Thyroid gland (tissue), 4 donors: ENCODE measurements at regions not wholly inside any gene's neighbourhood (a gene's known extent, or its start where the extent isn't known, plus 50 kb on each side); places are given as distances from the start of the nearest gene placed in this dataset.

Source experiments
- DNase-seq, 2 donors: peaks; one replicate each; pipeline ENCODE4 v3.0.0-alpha.2; 2019
- H3K27ac ChIP-seq, 3 donors: fragments of 200-600 bp; sonication (generic); 1 replicate in 2 of 3; 2 replicates in 1 of 3; pipeline ENCODE4 v1.5.1; 2016 to 2019; ENCODE audit warnings: mild to moderate bottlenecking in 1 of 3, moderate library complexity in 1 of 3
- H3K27me3 ChIP-seq: fragments of 200-600 bp; sonication (generic); one replicate; pipeline ENCODE4 v1.5.1; 2019
- H3K36me3 ChIP-seq, 2 donors: fragments of 200-600 bp; sonication (generic); one replicate each; pipeline ENCODE4 v1.5.1; 2016 to 2019
- H3K4me1 ChIP-seq, 2 donors: fragments of 200-600 bp; sonication (generic); one replicate each; pipeline ENCODE4 v1.5.1; 2017 to 2019
- H3K4me3 ChIP-seq, 3 donors: fragments of 200-600 bp; sonication (generic); replicated peaks in 1 of 3; 1 replicate in 2 of 3; 2 replicates in 1 of 3; pipeline ENCODE4 v1.5.1; 2016; ENCODE audit warnings: mild to moderate bottlenecking in 1 of 3
- H3K9me3 ChIP-seq: fragments of 200-600 bp; sonication (generic); one replicate; pipeline ENCODE4 v1.5.1; 2017
- POLR2A ChIP-seq, 2 donors: fragments of 450-650 bp; IDR thresholded peaks; one replicate each; pipeline ENCODE4 v1.6.1; 2017; ENCODE audit warnings: antibody characterized with exemption in 2 of 2, mild to moderate bottlenecking in 2 of 2, moderate library complexity in 1 of 2
- WGBS, 2 donors: methylation state at CpG; one replicate each; pipeline ENCODE4 v1.1.5; 2017; 5-methylcytosine and 5-hydroxymethylcytosine counted together
- intact Hi-C: fragments of 100-400 bp; cut with DNase I; formaldehyde crosslinking; loops from one replicate; pipeline ENCODE4 v1.15.1; 2023
- TF ChIP-seq, protein P1 (sequence below), 6 experiments: fragments of 200-600 bp in 3 of 6; fragments of 450-650 bp in 3 of 6; sonication (generic) in 3 of 6; IDR thresholded peaks; one replicate each; pipeline ENCODE4 v1.5.1; 2016 to 2019; ENCODE audit warnings: antibody characterized with exemption in 6 of 6, mild to moderate bottlenecking in 2 of 6, inconsistent platforms in 1 of 6, moderate library complexity in 1 of 6

DNA sequence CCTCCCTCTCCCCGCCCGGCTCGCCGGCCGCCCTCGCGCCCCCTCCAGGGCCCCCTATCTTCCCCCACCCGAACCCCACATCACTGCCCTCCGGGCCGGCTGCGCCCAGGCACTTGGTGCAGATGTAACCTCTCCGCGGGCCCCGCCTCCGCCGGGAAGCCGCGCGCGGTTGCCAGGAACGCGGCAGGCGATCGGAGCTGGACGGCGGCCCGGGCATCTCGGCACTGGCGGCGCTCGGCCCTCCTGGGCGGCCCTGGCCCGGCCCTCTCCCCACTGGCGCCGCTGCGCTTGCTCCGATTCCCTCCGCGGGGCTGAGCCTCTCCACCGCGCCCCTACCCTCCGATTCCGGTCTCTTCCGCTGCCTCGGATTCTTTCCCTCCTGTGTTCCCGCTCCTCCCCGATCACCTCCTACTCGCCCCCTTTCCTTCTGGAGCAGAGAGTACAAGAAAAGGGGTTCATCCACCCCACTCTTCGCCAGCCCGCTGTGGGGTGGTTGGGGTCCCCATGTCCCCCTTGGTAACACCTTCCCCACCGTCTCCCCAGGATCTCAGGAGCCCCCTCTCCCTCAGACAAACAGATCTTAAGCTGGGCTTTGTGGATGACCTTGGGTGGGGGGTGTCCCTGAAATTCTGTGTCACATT is 70.6 kb downstream of the C9orf50 start:
- 5 to 10% methylated on average over 18 of the region's 51 CpGs for WGBS, 2 donors
- Histone ChIP-seq H3K36me3 (no peaks in the 10 kb centered on the region), H3K9me3 (no peaks in the 10 kb centered on the region), H3K27me3 (no peaks in the 10 kb centered on the region), H3K27ac (peak overlapping the region; percentile 33 to 70 (median 51)), H3K4me1 (peaks cover 9 to 33% of the 10 kb centered on the region in 2 donors), H3K4me3 (peak overlapping the region in 1 of 3 donors; percentile 39)
- intact Hi-C loops: no loop called here
- peak; percentile 84 to 85 for DNase-seq
- TF ChIP-seq POLR2A (IDR thresholded peaks at IDR 0.05): no peak
- TF ChIP-seq, protein P1, sequence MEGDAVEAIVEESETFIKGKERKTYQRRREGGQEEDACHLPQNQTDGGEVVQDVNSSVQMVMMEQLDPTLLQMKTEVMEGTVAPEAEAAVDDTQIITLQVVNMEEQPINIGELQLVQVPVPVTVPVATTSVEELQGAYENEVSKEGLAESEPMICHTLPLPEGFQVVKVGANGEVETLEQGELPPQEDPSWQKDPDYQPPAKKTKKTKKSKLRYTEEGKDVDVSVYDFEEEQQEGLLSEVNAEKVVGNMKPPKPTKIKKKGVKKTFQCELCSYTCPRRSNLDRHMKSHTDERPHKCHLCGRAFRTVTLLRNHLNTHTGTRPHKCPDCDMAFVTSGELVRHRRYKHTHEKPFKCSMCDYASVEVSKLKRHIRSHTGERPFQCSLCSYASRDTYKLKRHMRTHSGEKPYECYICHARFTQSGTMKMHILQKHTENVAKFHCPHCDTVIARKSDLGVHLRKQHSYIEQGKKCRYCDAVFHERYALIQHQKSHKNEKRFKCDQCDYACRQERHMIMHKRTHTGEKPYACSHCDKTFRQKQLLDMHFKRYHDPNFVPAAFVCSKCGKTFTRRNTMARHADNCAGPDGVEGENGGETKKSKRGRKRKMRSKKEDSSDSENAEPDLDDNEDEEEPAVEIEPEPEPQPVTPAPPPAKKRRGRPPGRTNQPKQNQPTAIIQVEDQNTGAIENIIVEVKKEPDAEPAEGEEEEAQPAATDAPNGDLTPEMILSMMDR (IDR thresholded peaks at IDR 0.05): no peak

- intact Hi-C loops: no loop called here
- no peaks in the 10 kb centered on the region for H3K9me3 ChIP-seq
- WGBS, 2 donors: 24 to 36% methylated on average over 9 to 21 of the region's 30 CpGs
Observed at GRCh38 chr9:129549684-129550083, 71.2 kb downstream of the C9orf50 start.

DNA sequence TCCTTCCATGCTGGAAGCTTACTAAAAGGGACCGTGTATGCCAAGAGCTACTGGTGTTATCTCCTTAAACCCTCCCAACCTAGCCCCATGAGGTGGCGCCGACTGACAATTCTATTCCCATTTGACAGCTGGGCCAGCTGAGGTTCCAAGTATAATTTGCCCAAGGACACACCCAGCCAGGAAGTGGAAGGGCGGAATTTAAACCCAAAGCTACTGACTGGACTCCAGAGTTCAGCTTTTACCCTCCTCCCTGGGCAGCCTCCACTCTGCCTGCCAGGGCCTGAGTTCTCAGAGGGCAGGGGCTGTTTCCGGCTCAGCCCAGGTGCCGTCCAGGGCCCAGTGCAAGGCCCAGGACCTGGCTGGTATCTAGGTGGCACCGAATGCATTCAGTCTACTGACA is 71.8 kb downstream of the C9orf50 start:
- intact Hi-C loops: no loop called here
- TF ChIP-seq POLR2A (IDR thresholded peaks at IDR 0.05): no peak
- TF ChIP-seq, protein P1 (IDR thresholded peaks at IDR 0.05): no peak
- Histone ChIP-seq H3K36me3 (no peaks in the 10 kb centered on the region), H3K27ac (peak overlapping the region; percentile 46 to 70 (median 51)), H3K9me3 (no peaks in the 10 kb centered on the region), H3K27me3 (no peaks in the 10 kb centered on the region), H3K4me3 (no peak overlapping the region), H3K4me1 (peaks cover 9 to 33% of the 10 kb centered on the region in 2 donors)
- WGBS, 2 donors: 73 to 82% methylated on average over 7 of the region's 7 CpGs
- DNase-seq: peak in 1 of 2 donors; percentile 4

More at GRCh38 chr9:129549684-129550083, 71.2 kb downstream of the C9orf50 start:
- TF ChIP-seq, protein P1 (IDR thresholded peaks at IDR 0.05): no peak
- no peak for TF ChIP-seq POLR2A (IDR thresholded peaks at IDR 0.05)
- Histone ChIP-seq H3K36me3 (no peaks in the 10 kb centered on the region), H3K27me3 (no peaks in the 10 kb centered on the region), H3K4me3 (peak overlapping the region in 1 of 3 donors; percentile 39), H3K4me1 (peaks cover 9 to 33% of the 10 kb centered on the region in 2 donors), H3K27ac (peak overlapping the region; percentile 33 to 70 (median 51))
- peak in 1 of 2 donors; percentile 40 for DNase-seq

DNA sequence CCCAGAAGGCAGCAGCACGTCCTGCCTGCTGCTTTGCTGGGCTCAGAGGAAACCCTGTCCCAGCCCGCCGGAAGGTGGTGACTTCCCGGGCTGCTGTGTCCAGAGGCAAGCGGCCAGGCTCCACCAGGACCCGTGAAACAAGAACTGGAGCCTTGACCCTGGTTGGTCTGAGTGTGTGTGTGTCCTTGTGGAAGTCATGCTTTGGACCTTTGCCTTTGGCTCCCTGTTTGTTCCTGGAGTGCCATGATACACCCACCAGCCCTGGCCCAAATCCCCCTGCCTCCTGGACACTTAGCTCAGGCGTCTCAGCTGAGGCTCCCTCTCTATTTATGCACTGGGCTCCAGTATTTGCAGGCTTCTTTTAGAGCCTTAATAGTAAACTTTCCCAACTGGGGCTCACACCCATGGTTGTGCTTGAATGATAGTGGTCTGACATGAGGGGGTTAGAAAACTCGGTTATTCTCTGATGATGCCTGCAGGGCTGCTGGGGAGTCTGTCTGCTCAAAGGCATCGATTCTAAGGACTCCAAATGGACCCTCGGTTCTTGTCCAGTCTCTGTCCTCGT is 72.2 kb downstream of the C9orf50 start:
- DNase-seq: peak in 1 of 2 donors; percentile 38

More for the DNA sequence above, 72.2 kb downstream of the C9orf50 start:
- no peaks in the 10 kb centered on the region for H3K27me3 ChIP-seq
- peak overlapping the region; percentile 26 to 70 (median 46) for H3K27ac ChIP-seq
- H3K4me3 ChIP-seq: no peak overlapping the region
- H3K9me3 ChIP-seq: no peaks in the 10 kb centered on the region
- 74 to 80% methylated on average over 5 to 7 of the region's 11 CpGs for WGBS, 2 donors
- intact Hi-C loops: no loop called here
- H3K4me1 ChIP-seq: peaks cover 9 to 33% of the 10 kb centered on the region in 2 donors
- H3K36me3 ChIP-seq: no peaks in the 10 kb centered on the region
- TF ChIP-seq, protein P1 (IDR thresholded peaks at IDR 0.05): no peak
- TF ChIP-seq POLR2A (IDR thresholded peaks at IDR 0.05): no peak
